ENCODE measurements at regions not wholly inside any gene's neighbourhood (a gene's known extent, or its start where the extent isn't known, plus 50 kb on each side); places are given as distances from the start of the nearest gene placed in this dataset.

- no peak overlapping the region for H2BK15ac ChIP-seq (ENCODE audit: low read length)
- no peak overlapping the region for H4K8ac ChIP-seq (ENCODE audit: extremely low read depth, insufficient read depth, low read length)
- no peaks in the 10 kb centered on the region; a peak in 2 of 7 replicates for H3K27me3 ChIP-seq (replicated peaks in 1 of 4; ENCODE audit: control insufficient read depth in 3 of 4, extremely low read depth in 1 of 4, insufficient read depth in 3 of 4, low read length in 3 of 4)
- H2AK5ac ChIP-seq (ENCODE audit: low read depth, low read length) = no peak overlapping the region
- H3K9ac ChIP-seq (replicated peaks in 1 of 4; ENCODE audit: extremely low read depth in 1 of 4, low read depth in 3 of 4, low read length in 3 of 4) = no peak overlapping the region
- no peak overlapping the region for H3K14ac ChIP-seq (ENCODE audit: insufficient read length)
- H3K9me3 ChIP-seq (ENCODE audit: insufficient read depth in 2 of 2, low read depth in 1 of 2, low read length in 1 of 2) = no peaks in the 10 kb centered on the region
- no peak overlapping the region for H3K56ac ChIP-seq (replicated peaks; ENCODE audit: insufficient read length, low read depth, low read length)
- H2BK20ac ChIP-seq (ENCODE audit: low read length) = no peak overlapping the region
- no peak overlapping the region for H3K4ac ChIP-seq (replicated peaks; ENCODE audit: insufficient read length, low read depth, low read length)
- H3K79me1 ChIP-seq (ENCODE audit: low read depth, low read length) = no peaks in the 10 kb centered on the region
- TF ChIP-seq GTF2F1 (IDR thresholded peaks at IDR 0.05; ENCODE audit: borderline replicate concordance, low read depth, low read length) (no peak), CEBPB (IDR thresholded peaks at IDR 0.05; ENCODE audit: low read depth, low read length) (no peak), EZH2 (IDR thresholded peaks at IDR 0.05; ENCODE audit: low read depth, low read length, severe bottlenecking) (no peak), FOSL1 (IDR thresholded peaks at IDR 0.05; ENCODE audit: insufficient read depth, low read depth, low read length) (no peak), GABPA (IDR thresholded peaks at IDR 0.05; ENCODE audit: borderline replicate concordance, insufficient read depth, low read length) (no peak), CREB1 (IDR thresholded peaks at IDR 0.05) (no peak), NRF1 (IDR thresholded peaks at IDR 0.05; ENCODE audit: low read depth, low read length) (no peak), USF2 (IDR thresholded peaks at IDR 0.05; ENCODE audit: low read length) (no peak), SP4 (IDR thresholded peaks at IDR 0.05; ENCODE audit: low read length) (no peak), HDAC6 (IDR thresholded peaks at IDR 0.05; ENCODE audit: low read depth, low read length) (no peak)
- H2BK12ac ChIP-seq (ENCODE audit: low read depth, low read length) = no peak overlapping the region
- POLR2A ChIA-PET (ENCODE audit: partially characterized antibody) = interaction anchor here (0.6 kb wide), 1 partner anchor 132 kb away, joined by 3 read pairs; no protein-coding TSS in a partner anchor
- no peak for DNase-seq (ENCODE audit: low read depth in 1 of 2, low spot score in 2 of 2)
- no peak overlapping the region for H3K18ac ChIP-seq (ENCODE audit: extremely low read depth, low read length)
- H2BK5ac ChIP-seq (ENCODE audit: low read depth, low read length) = no peak overlapping the region
- H2AFZ ChIP-seq (ENCODE audit: low read length) = no peak overlapping the region
- no peak overlapping the region for H2BK120ac ChIP-seq (replicated peaks; ENCODE audit: low read depth, low read length)
- FAIRE-seq = no peak
- H3K27ac ChIP-seq (ENCODE audit: low read depth, low read length) = no peak overlapping the region
- no peak overlapping the region for H4K5ac ChIP-seq (ENCODE audit: insufficient read length, low read depth, low read length)
- H3K36me3 ChIP-seq (ENCODE audit: control insufficient read depth in 2 of 4, insufficient read depth in 4 of 4, low read length in 3 of 4) = no peaks in the 10 kb centered on the region
- H4K91ac ChIP-seq (replicated peaks; ENCODE audit: insufficient read length, low read length) = no peak overlapping the region
- peaks cover 0 to 5% (median 0%) of the 10 kb centered on the region in 4 experiments; a peak in 5 of 7 replicates for H3K4me1 ChIP-seq (replicated peaks in 1 of 4; ENCODE audit: control insufficient read depth in 3 of 4, insufficient read depth in 4 of 4, low read length in 3 of 4)
- H3K4me3 ChIP-seq (ENCODE audit: extremely low read depth in 1 of 4, insufficient read depth in 2 of 4, low read depth in 3 of 4, low read length in 4 of 4) = no peak overlapping the region
- H3K4me2 ChIP-seq (ENCODE audit: insufficient read depth in 1 of 2, low read depth in 2 of 2, low read length in 2 of 2) = no peak overlapping the region
- H3K23ac ChIP-seq (ENCODE audit: insufficient read length) = no peak overlapping the region
- WGBS, 2 experiments (ENCODE audit: extremely low coverage in 1 of 2, insufficient coverage in 1 of 2, insufficient read length in 1 of 2, insufficient replicate concordance in 2 of 2, low coverage in 1 of 2, low lambda C conversion rate in 2 of 2, missing lambda C conversion rate in 1 of 2) = 87% methylated on average over 2 of the region's 2 CpGs; no CpG with 5 or more reads in 1 of the 2 experiments
- no peaks in the 10 kb centered on the region for H3K23me2 ChIP-seq (ENCODE audit: low read depth, low read length)
- no peaks in the 10 kb centered on the region for H3K79me2 ChIP-seq (ENCODE audit: control insufficient read depth in 1 of 2, insufficient read depth in 2 of 2, low read length in 2 of 2)
- CTCF ChIA-PET (ENCODE audit: partially characterized antibody) = interaction anchor here (0.7 kb wide), 2 partner anchors 24 to 289 kb away, joined by 3 read pairs; no protein-coding TSS in a partner anchor
- H4K20me1 ChIP-seq (replicated peaks in 1 of 2; ENCODE audit: control insufficient read depth in 1 of 2, insufficient read depth in 2 of 2, low read length in 2 of 2) = no peaks in the 10 kb centered on the region
These were observed 205.3 kb downstream of the BUB3 start for GRCh38 chr10:123359539-123359938.

Measured in H1 (cell line).